EH (cell line): ENCODE measurements at regions not wholly inside any gene's neighbourhood (a gene's known extent, or its start where the extent isn't known, plus 50 kb on each side); places are given as distances from the start of the nearest gene placed in this dataset.
"Not testable (repeated sequence)": the region's sequence is repeated elsewhere in the genome, so short reads cannot be mapped to it uniquely, and the experiment has no call there.

Experiments used
- DNase-seq: peaks from one replicate; pipeline ENCODE4 v3.0.0-alpha.2; 2015; ENCODE audit warnings: low read depth

DNA sequence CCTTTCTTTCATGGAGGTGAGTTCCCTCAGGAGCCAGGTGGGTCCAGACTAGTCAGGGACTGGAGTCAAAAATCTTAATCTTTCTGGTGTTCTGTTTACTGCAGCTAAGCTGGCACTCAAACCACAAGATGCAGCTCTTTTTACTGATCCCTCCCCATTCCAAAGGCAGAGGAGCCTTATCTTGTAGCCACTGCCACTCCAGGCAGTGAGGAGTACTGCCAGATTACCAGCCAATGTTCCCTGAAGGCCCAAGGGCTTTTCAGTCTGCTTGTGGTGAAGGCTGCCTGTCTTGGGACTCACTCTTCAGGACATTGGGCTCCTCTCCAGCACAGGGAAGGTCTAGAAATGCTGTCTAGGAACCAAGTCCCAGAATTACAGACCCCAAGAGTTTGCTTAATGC lies 490.4 kb upstream of the ADGRB3 start:
- no peak for DNase-seq

DNA sequence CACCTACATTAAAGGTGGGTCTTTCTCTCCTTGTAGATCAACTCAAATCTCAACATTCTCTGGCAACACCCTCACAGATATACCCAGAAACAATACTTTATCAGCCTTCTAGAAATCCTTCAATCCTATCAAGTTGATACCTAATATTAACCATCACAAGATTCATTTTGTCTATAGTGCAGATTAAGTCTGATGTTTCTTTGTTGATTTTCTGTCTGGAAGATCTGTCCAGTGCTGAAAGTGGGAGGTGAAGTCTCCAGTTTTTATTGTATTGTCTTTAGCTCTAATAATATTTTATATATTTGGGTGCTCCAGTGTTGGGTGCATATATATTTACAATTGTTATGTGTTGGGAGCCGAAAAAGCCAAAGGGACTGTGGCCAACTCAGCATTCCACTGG lies 493.9 kb upstream of the ADGRB3 start:
- no peak for DNase-seq

DNA sequence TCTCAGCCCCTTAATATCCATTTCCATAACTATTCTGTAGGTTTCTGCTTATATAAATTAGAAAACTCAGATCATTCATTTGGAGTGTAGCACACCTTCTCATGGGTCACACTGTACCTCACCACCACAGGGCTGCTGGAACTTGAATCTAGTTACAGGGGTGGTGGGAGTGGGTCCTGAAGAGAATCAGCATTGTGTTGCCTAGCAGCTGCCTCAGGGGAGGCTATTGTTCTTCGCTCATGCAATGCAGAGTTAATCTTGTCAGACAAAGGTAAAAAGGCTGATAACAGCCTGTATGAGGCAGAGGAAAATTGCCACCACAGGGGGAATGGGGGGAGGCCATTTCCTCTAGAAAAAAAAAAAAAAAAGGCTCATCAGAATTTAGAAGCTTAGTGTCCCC lies 496.0 kb upstream of the ADGRB3 start:
- DNase-seq: no peak

DNA sequence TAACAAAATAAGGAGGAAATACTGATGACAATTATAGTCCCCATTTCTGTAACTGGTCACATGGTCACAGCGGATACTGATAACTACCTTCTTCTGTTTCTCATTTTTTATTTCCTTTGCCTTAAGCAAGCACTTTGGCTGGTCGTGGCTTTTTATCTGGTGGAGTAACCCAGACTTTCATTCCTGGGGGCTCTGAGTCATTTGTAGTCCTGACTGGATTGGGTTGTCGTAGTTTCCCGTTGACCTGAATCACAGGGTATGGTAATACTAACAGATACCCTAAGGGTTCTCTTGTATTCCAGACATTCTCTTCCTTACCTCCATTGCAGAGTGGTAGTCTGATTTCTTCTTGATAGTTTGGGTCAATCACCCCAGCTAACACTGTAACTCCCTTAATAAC lies 500.3 kb upstream of the ADGRB3 start:
- no peak for DNase-seq

DNA sequence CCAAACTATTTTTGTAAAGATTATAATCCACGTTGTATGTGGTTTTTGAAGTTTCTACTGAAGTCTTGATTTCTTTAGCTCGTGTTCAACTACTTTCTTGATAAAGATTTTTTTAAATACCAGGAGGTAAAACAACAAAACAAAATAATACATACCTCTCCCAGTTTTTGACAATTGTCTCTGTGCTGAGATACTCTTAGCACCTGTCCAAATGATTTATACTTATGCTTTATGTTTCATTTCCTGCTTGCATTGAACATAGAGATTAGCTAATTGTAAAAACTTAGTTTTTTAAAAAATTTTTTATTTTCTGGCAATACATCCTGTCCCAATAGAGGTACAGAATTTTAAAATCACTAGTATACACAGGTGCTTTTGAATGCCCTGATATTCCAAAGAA lies 506.9 kb upstream of the ADGRB3 start:
- DNase-seq: no peak

DNA sequence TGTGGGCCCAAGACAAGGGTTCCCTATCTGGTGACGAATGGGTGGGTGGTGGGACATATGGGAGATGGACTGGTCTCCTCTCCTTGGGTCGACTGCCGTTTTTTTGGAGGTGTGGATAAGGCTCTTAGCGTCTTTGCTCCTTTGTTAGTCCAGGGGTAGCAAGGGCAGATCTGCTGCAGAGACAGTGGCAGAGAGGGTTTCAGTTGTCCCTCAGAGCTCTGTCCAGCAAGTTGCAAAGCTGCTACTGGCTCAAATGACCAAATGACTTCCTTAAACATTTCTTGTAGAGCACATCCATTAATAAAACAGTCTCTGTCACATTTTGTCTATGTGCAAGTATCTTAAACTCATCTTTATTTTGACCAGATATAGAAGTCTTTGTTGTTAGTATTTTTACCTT lies 508.0 kb upstream of the ADGRB3 start:
- no peak for DNase-seq

DNA sequence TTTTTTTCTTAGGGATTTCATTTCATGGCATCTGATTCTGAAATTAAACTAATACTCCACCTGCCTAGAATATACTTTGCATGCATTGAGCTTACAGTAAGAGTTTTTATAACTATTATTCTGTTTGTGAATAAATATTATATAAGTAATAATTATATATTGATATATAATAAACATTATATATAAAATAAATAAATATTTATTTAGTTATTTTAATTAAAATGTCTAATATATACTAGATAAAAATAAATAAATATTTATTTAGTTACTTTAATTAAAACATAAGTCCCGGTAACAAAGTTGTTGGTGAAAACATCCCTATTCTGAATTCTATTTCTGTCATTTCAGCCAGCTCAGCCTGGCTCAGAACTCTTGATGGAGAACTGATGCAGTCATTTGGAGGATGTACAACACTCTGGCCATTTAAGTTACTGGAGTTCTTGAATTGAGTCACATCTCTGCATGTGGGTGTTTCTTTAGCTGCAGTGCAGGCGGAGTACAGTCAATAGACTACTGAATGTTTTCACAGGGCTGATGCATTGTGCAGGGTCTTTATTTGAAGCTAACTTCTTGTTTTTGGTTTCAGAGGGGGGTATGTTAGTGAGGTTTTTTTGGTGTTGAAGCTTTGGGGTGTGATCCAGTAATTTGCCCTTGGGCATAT lies 508.9 kb upstream of the ADGRB3 start:
- no peak for DNase-seq

DNA sequence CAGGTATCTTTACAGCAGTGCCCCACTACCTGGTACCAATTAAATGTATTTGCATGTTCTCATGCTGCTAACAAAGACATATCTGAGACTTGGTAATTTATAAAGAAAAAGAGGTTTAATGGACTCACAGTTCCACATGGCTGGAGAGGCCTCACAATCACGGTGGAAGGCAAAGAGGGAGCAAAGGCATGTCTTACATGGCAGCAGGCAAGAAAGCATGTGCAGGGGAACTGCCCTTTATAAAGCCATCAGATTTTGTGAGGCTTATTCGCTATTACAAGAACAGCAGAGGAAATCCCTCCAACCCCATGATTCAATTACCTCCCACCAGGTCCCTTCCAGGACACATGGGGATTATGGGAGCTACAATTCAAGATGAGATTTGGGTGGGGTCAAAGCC lies 512.1 kb upstream of the ADGRB3 start:
- not testable (repeated sequence) for DNase-seq

DNA sequence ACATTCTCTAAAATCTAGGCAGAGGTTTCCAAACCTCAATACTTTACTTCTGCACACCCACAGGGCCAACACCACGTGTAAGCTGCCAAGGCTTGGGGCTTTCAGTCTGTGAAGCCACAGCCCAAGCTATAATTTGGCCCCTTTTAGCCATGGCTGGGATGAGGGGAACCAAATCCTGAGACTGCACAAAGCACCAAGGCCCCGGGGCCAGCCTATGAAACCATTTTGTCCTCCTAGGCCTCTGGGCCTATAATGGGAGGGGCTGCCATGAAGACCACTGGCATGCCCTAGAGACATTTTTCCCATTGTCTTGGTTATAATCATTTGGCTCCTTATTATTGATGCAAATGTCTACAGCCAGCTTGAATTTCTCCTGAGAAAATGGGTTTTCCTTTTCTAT lies 513.0 kb upstream of the ADGRB3 start:
- DNase-seq: no peak

DNA sequence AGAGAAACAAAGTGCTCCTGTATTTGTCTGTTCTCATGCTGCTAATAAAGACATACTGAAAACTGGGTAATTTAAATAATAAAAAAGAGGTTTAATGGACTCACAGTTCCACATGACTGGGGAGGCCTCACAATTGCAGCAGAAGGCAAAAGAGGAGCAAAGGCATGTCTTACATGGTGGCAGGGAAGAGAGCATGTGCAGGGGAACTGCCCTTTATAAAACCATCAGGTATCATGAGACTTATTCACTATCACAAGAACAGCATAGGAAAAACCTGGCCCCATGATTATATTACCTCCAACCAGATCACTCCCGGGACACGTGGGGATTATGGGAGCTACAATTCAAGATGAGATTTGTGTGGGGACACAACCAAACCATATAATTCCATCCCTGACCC lies 514.1 kb upstream of the ADGRB3 start:
- not testable (repeated sequence) for DNase-seq

DNA sequence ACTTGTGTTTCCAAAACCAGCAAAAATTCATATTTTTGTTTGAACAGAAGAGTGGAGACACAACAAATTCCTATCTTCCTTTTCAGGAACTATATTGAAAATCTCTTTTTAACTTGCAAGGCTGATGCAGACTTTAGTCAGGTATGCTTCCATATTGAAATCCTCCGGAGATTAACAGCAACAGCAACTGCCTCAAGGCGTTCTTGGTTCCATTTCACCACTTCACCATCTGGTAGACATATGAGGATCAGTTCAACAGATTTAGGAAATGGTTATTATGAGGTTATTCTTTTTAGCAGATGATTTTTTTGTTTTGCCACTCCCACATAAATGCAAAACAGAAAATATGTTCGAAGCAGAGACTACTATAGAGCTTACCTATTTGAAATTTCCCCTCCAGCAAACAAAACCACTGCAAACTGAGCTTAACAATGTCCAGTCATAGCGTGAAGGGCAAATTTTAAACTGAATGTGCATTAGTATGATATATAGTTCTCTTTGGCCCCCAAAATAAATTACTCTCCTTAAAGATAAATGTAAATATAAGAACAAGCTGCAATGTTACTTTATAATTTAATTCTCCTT lies 520.5 kb upstream of the ADGRB3 start:
- DNase-seq: no peak

DNA sequence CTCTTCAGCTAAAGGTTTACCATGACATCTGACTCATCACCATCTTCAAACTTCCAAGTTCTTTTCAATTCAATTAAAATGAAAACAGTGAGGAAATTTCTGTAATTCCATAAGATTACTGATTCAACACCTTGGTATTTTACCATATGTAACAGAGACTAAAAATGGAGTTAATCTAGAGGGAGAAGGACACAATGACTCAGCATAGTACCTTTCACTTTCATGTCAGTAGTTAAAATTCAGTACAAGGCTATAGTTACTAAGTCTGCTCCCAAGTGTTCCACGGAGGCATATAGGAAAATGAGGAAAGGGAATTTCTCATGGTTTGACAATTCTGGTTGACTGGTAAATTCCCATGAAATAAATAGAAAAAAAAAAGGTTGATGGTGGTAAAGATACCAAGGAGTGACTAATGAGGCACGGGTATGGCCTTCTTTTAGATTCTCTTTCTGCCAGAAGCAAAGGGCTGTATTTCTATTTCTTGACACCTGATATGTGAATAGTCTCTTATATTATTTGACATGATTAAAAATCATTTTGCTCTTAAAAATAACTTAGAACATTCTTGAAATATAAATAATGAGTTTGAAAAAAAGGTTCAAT lies 526.7 kb upstream of the ADGRB3 start:
- no peak for DNase-seq

DNA sequence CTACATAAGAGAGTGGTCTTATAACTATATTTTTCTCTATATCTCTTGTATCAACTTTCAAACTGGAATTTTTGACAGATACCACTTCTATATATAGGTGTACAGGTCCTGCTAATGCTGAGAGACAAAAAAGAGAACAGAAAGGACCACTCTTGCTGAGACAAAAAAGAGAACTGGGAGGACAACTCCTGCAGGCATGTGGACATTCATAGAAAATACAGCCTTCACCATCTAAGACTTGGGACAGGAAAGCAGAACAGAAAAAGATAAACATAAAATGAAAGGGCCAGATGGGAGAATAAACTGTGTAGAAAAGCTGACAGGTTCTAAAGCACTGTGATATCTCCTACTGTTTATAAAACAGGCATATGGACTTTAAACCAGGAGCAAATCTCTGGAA lies 541.0 kb upstream of the ADGRB3 start:
- no peak for DNase-seq

DNA sequence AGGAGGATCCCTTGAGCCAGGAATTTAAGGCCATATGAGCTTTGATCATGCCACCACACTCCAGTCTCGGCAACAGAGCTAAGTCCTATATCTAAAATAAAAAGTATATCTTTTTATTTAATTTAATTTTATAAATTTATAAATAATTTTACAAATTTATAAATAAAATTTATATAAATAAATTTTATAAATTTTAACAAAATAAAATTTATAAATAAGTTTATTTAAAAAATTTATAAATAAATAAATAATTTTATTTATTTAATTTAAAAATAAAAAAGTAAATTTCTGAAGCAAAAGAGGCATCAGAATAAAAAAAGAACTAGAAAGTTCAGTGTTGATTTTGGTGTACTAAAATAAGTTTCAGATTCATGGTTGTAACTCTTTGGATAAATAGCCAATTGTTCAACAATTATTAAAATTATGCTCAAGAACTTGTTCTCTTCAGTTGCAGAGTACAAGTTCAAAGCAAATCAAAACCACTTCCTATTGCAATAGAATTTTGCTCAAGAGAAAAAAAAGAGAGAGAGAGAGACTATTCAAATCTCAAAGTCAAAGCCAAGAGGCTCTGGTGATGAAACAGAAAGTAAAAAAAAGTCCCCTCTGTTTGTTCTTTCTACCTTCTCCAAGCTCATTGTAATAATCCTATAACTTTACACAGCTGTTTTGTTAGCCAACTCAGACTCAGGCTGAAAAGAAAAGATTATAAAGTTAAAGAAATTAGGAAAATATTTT lies 547.5 kb upstream of the ADGRB3 start:
- DNase-seq: no peak

DNA sequence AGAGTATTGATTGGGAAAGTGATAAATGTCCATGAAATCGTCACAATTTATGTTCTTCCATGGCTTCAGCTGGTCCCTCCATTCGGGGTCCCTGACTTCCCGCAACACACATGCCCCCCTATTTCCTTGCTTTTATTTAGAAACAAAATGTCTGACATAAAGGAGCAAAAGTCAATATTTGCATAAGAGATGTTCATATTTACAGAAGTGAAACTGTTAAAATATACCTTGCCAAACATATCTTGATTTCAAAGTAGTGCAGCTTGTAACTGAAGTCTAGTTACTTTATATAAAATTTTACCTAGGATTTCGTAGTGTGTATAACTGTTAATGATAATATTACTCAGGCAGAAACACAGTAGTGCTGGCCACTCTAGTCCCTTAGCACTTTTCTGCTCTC lies 548.9 kb upstream of the ADGRB3 start:
- DNase-seq: no peak

DNA sequence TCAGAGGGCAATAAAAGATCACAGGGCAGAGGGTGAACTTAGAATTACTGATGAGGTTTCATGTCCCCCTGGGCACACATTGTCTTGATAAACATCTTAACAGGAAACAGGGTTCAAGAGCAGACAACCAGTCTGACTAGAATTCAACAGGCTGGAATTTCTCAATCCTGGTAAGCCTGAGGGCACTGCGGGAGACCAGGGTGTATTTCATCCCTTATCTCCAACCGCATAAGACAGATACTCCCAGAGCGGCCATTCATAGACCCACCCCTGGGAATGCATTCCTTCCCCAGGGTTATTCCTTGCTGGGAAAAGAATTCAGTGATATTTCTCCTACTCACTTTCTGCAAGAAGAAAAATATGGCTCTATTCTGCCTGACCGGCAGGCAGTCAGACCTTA lies 549.5 kb upstream of the ADGRB3 start:
- not testable (repeated sequence) for DNase-seq

DNA sequence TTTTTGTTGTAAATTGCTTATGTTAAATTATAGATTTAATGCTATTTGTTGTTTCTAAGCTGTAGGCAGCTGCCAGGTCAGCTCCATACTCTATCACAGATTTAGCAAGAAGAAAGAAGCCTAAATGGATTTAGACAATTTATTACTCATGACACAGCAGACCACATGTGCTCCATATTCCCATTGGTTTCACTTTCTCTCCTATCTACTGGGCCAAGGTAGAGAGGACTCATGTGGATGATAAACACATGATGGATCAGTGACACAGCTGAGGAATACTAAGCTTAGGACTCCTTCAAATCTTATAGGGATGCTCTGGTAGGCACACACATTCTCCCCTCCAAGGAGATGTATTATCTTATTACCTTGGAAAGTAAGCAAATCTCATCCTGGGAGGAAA lies 553.0 kb upstream of the ADGRB3 start:
- DNase-seq: no peak

DNA sequence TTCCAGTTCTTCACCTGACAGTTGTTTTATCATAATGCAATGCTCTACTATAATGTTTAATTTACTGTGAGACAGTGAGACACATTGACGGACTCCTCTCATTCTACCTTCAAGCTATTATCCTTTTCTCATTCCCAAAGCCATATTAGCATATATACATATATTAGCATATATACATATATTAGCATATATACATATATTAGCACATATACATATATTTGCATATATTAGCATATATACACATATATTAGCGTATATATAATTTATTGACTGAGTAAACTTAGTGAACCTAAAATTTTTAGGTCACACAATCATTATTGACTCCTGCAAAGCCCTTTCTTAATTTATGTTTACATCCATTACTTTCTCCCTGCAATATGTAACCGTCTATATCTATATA lies 555.0 kb upstream of the ADGRB3 start:
- DNase-seq: no peak

DNA sequence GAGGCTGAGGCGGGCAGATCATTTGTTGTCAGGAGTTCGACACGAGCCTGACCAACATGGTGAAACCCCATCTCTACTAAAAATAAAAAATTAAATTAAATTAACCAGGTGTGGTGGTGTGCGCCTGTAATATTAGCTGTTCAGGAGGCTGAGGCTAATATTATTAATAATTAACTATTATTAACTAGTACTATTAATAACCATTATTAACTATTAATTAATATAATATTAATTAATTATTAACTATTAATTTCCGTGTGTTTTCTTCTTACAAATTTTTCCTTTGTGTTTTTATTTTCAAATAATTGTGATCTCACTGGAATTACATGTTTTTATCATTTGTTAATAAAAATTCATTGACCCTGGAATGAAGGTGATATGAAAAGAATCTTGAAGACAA lies 557.4 kb upstream of the ADGRB3 start:
- DNase-seq: no peak

DNA sequence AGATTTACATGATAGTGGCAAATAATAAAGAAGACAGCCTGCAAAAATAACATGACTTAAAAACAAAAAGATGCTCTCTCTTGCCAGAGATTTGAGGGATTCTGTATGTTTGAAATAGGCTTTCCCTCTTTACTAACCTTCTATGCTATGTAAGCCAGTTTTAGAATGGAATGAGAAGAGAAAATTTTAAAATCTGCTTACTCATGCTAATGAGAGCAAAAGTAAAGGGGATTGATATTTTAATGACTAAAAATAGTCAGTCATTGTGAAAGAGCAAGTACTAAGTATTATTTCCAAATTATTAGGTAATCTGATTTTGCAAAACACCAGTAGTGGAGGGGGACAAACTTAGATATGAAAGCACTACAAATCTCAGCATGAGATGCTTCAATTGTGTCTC lies 563.3 kb upstream of the ADGRB3 start:
- DNase-seq: no peak

DNA sequence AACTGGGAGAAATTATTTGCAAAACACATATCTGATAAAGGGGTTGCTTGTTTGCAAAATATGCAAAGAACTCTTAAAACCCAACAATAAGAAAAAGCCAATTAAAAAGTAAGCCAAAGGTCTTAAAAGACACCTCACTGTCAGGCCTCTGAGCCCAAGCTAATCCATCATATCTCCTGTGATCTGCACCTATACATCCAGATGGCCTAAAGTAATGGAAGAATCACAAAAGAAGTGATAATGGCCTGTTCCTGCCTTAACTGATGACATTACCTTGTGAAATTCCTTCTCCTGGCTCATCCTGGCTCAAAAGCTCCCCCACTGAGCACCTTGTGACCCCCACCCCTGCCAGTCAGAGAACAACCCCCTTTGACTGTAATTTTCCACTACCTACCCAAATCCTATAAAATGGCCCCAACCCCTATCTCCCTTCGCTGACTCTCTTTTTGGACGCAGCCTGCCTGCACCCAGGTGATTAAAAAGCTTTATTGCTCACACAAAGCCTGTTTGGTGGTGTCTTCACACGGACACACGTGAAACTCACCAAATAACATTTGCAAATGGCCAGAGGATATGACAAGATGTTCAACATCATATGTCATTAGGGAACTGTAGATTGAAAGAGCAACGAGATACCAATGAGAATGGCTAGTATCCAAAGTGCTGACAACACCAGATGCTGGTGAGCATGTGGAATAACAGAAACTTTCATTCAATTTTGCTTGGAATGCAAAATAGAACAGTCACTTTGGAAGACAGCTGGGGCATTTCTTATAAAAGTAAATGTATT lies 565.0 kb upstream of the ADGRB3 start:
- DNase-seq: no peak

DNA sequence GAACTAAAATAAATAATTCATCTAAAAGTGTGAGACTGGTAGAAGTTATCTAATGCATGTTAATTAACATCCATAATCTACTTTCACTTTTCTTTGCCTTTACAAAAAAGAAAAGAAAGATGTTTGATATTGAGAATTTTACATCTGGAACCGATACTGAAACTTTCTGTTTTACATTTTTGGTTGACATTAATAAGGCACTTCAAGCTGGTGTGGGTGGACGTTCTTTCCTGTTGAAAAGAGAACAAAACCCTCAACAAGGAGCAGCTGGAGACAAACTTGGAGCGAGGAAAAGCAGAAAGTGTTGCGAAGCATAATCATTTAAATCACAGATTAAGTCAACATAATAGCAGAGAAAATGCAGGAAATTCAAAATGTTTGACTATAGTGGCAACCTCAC lies 575.2 kb upstream of the ADGRB3 start:
- DNase-seq: no peak

DNA sequence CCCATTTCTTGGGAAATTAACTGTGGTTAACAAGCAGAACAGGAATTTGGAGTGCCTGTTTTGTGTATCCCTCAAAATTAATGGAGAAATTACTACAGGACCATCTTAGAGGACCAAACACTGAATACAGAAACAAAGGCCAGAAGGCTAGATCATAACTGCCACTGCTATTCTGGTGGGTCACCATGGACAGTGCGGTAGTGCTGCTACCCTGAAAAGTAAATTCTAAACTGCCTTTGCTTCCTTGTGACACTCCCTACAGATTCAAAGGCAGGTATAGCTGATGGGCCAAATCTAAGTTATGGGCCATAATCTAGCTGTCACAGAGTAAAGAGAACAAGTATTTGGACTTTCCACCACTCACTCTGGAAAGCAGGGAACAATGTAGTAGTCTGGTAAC lies 575.8 kb upstream of the ADGRB3 start:
- DNase-seq: no peak
